ENCODE measurements at regions not wholly inside any gene's neighbourhood (a gene's known extent, or its start where the extent isn't known, plus 50 kb on each side); places are given as distances from the start of the nearest gene placed in this dataset.

- Histone ChIP-seq H3K4me3 (ENCODE audit: low read length) (no peak overlapping the region), H3K27me3 (ENCODE audit: insufficient read depth, low read length) (no peaks in the 10 kb centered on the region), H3K27ac (ENCODE audit: low read length) (no peak overlapping the region), H3K9ac (ENCODE audit: low read depth, low read length) (no peak overlapping the region), H3K36me3 (ENCODE audit: insufficient read depth, low read depth, low read length) (no peaks in the 10 kb centered on the region), H3K9me3 (ENCODE audit: insufficient read depth, low read depth, low read length) (no peaks in the 10 kb centered on the region), H3K4me1 (ENCODE audit: insufficient read depth, low read length) (no peaks in the 10 kb centered on the region)
Observed at GRCh38 chr9:121574774-121575519, 75.3 kb upstream of the GGTA1 start.

- Histone ChIP-seq H3K9me3 (ENCODE audit: insufficient read depth, low read depth, low read length) (no peaks in the 10 kb centered on the region), H3K27me3 (ENCODE audit: insufficient read depth, low read length) (no peaks in the 10 kb centered on the region), H3K27ac (ENCODE audit: low read length) (no peak overlapping the region), H3K9ac (ENCODE audit: low read depth, low read length) (no peak overlapping the region), H3K4me1 (ENCODE audit: insufficient read depth, low read length) (peaks cover under 1% of the 10 kb centered on the region; the same call in 1 of the 2 replicates), H3K4me3 (ENCODE audit: low read length) (no peak overlapping the region), H3K36me3 (ENCODE audit: insufficient read depth, low read depth, low read length) (no peaks in the 10 kb centered on the region)
Observed at GRCh38 chr9:121576281-121577075, 75.0 kb upstream of the DAB2IP start.

GRCh38 chr9:121577166-121577565 lies 74.3 kb upstream of the DAB2IP start:
- Histone ChIP-seq H3K9me3 (ENCODE audit: insufficient read depth, low read depth, low read length) (no peaks in the 10 kb centered on the region), H3K4me1 (ENCODE audit: insufficient read depth, low read length) (peaks cover 6% of the 10 kb centered on the region; the same call in 1 of the 2 replicates), H3K27ac (ENCODE audit: low read length) (no peak overlapping the region), H3K36me3 (ENCODE audit: insufficient read depth, low read depth, low read length) (no peaks in the 10 kb centered on the region), H3K27me3 (ENCODE audit: insufficient read depth, low read length) (no peaks in the 10 kb centered on the region), H3K4me3 (ENCODE audit: low read length) (no peak overlapping the region), H3K9ac (ENCODE audit: low read depth, low read length) (no peak overlapping the region)

GRCh38 chr9:121577572-121577971 lies 73.9 kb upstream of the DAB2IP start:
- H3K4me3 ChIP-seq (ENCODE audit: low read length), result no peak overlapping the region
- H3K36me3 ChIP-seq (ENCODE audit: insufficient read depth, low read depth, low read length), result no peaks in the 10 kb centered on the region

GRCh38 chr9:121581786-121582600 lies 69.4 kb upstream of the DAB2IP start:
- H3K9me3 ChIP-seq (ENCODE audit: insufficient read depth, low read depth, low read length), result no peaks in the 10 kb centered on the region
- no peak overlapping the region for H3K27ac ChIP-seq (ENCODE audit: low read length)
- no peaks in the 10 kb centered on the region for H3K36me3 ChIP-seq (ENCODE audit: insufficient read depth, low read depth, low read length)
- peaks cover 13% of the 10 kb centered on the region; the same call in 1 of the 2 replicates for H3K4me1 ChIP-seq (ENCODE audit: insufficient read depth, low read length)
- H3K9ac ChIP-seq (ENCODE audit: low read depth, low read length), result no peak overlapping the region
- H3K27me3 ChIP-seq (ENCODE audit: insufficient read depth, low read length), result no peaks in the 10 kb centered on the region
- H3K4me3 ChIP-seq (ENCODE audit: low read length), result no peak overlapping the region

More at GRCh38 chr9:121577572-121577971, 73.9 kb upstream of the DAB2IP start:
- peaks cover 10% of the 10 kb centered on the region; the same call in 1 of the 2 replicates for H3K4me1 ChIP-seq (ENCODE audit: insufficient read depth, low read length)
- H3K9ac ChIP-seq (ENCODE audit: low read depth, low read length), result no peak overlapping the region
- H3K27ac ChIP-seq (ENCODE audit: low read length), result no peak overlapping the region
- no peaks in the 10 kb centered on the region for H3K27me3 ChIP-seq (ENCODE audit: insufficient read depth, low read length)
- H3K9me3 ChIP-seq (ENCODE audit: insufficient read depth, low read depth, low read length), result no peaks in the 10 kb centered on the region

- H3K9ac ChIP-seq (ENCODE audit: low read depth, low read length), result no peak overlapping the region
- H3K27me3 ChIP-seq (ENCODE audit: insufficient read depth, low read length), result no peaks in the 10 kb centered on the region
- no peak overlapping the region for H3K4me3 ChIP-seq (ENCODE audit: low read length)
- H3K36me3 ChIP-seq (ENCODE audit: insufficient read depth, low read depth, low read length), result no peaks in the 10 kb centered on the region
- H3K27ac ChIP-seq (ENCODE audit: low read length), result no peak overlapping the region
- peaks cover 13% of the 10 kb centered on the region; the same call in 1 of the 2 replicates for H3K4me1 ChIP-seq (ENCODE audit: insufficient read depth, low read length)
- no peaks in the 10 kb centered on the region for H3K9me3 ChIP-seq (ENCODE audit: insufficient read depth, low read depth, low read length)
Observed at GRCh38 chr9:121582641-121583040, 68.8 kb upstream of the DAB2IP start.

- Histone ChIP-seq H3K4me3 (ENCODE audit: low read length) (no peak overlapping the region), H3K27me3 (ENCODE audit: insufficient read depth, low read length) (peaks cover 4% of the 10 kb centered on the region; the same call in 1 of the 2 replicates), H3K9ac (ENCODE audit: low read depth, low read length) (no peak overlapping the region), H3K36me3 (ENCODE audit: insufficient read depth, low read depth, low read length) (no peaks in the 10 kb centered on the region), H3K27ac (ENCODE audit: low read length) (no peak overlapping the region), H3K4me1 (ENCODE audit: insufficient read depth, low read length) (peaks cover 13% of the 10 kb centered on the region; the same call in 1 of the 2 replicates), H3K9me3 (ENCODE audit: insufficient read depth, low read depth, low read length) (no peaks in the 10 kb centered on the region)
Observed at GRCh38 chr9:121584421-121584820, 67.0 kb upstream of the DAB2IP start.

GRCh38 chr9:121587863-121588262 lies 63.6 kb upstream of the DAB2IP start:
- Histone ChIP-seq H3K36me3 (ENCODE audit: insufficient read depth, low read depth, low read length) (no peaks in the 10 kb centered on the region), H3K4me3 (ENCODE audit: low read length) (no peak overlapping the region), H3K4me1 (ENCODE audit: insufficient read depth, low read length) (peaks cover under 1% of the 10 kb centered on the region; the same call in 1 of the 2 replicates), H3K27ac (ENCODE audit: low read length) (no peak overlapping the region), H3K27me3 (ENCODE audit: insufficient read depth, low read length) (peaks cover 15% of the 10 kb centered on the region; the same call in 1 of the 2 replicates), H3K9ac (ENCODE audit: low read depth, low read length) (no peak overlapping the region), H3K9me3 (ENCODE audit: insufficient read depth, low read depth, low read length) (no peaks in the 10 kb centered on the region)

GRCh38 chr9:121589986-121590385 lies 61.4 kb upstream of the DAB2IP start:
- H3K27ac ChIP-seq (ENCODE audit: low read length), result no peak overlapping the region
- H3K9me3 ChIP-seq (ENCODE audit: insufficient read depth, low read depth, low read length), result no peaks in the 10 kb centered on the region
- peaks cover 15% of the 10 kb centered on the region; the same call in 1 of the 2 replicates for H3K27me3 ChIP-seq (ENCODE audit: insufficient read depth, low read length)
- H3K4me1 ChIP-seq (ENCODE audit: insufficient read depth, low read length), result no peaks in the 10 kb centered on the region
- no peak overlapping the region for H3K9ac ChIP-seq (ENCODE audit: low read depth, low read length)
- H3K4me3 ChIP-seq (ENCODE audit: low read length), result no peak overlapping the region
- no peaks in the 10 kb centered on the region for H3K36me3 ChIP-seq (ENCODE audit: insufficient read depth, low read depth, low read length)

- peaks cover 9% of the 10 kb centered on the region for H3K9me3 ChIP-seq (ENCODE audit: insufficient read depth, low read depth, low read length)
- peaks cover 17% of the 10 kb centered on the region for H3K27me3 ChIP-seq (ENCODE audit: insufficient read depth, low read length)
- H3K4me1 ChIP-seq (ENCODE audit: insufficient read depth, low read length), result peaks cover under 1% of the 10 kb centered on the region; the same call in 1 of the 2 replicates
- H3K4me3 ChIP-seq (ENCODE audit: low read length), result no peak overlapping the region
- H3K36me3 ChIP-seq (ENCODE audit: insufficient read depth, low read depth, low read length), result no peaks in the 10 kb centered on the region
- no peak overlapping the region for H3K27ac ChIP-seq (ENCODE audit: low read length)
- no peak overlapping the region for H3K9ac ChIP-seq (ENCODE audit: low read depth, low read length)
Observed at GRCh38 chr9:121592265-121592664, 59.2 kb upstream of the DAB2IP start.

GRCh38 chr9:121593066-121593465 lies 58.4 kb upstream of the DAB2IP start:
- peaks cover 9% of the 10 kb centered on the region for H3K9me3 ChIP-seq (ENCODE audit: insufficient read depth, low read depth, low read length)
- H3K9ac ChIP-seq (ENCODE audit: low read depth, low read length), result no peak overlapping the region
- peaks cover 19% of the 10 kb centered on the region for H3K27me3 ChIP-seq (ENCODE audit: insufficient read depth, low read length)
- H3K27ac ChIP-seq (ENCODE audit: low read length), result no peak overlapping the region
- H3K4me1 ChIP-seq (ENCODE audit: insufficient read depth, low read length), result peaks cover 7% of the 10 kb centered on the region; the same call in 1 of the 2 replicates
- H3K36me3 ChIP-seq (ENCODE audit: insufficient read depth, low read depth, low read length), result no peaks in the 10 kb centered on the region
- no peak overlapping the region for H3K4me3 ChIP-seq (ENCODE audit: low read length)

All from iPS-20b (cell line).